GM12878 (cell line): ENCODE measurements at regions not wholly inside any gene's neighbourhood (a gene's known extent, or its start where the extent isn't known, plus 50 kb on each side); places are given as distances from the start of the nearest gene placed in this dataset.

Experiments used
- ATAC-seq: fragments of 200-7000 bp; cut with Tn5 transposase; 3 replicates; pipeline ENCODE4 v1.9.1; 2020; ENCODE audit warnings: mild to moderate bottlenecking, moderate library complexity
- BruUV-seq: library from RNA; stranded (reverse); fragments of 400-500 nt; replicated peaks from 2 replicates; lab custom pipeline; 2021; lab: Mats Ljungman, UMichigan
- CTCF ChIA-PET: fragments of 300-600 bp; sonication (Branson Sonifier 250); formaldehyde crosslinking; extraction: SDS; loops from one replicate; lab custom pipeline; 2021; ENCODE audit warnings: inconsistent platforms; lab: Yijun Ruan, JAX
- POLR2A ChIA-PET: fragments of 350-600 bp; formaldehyde crosslinking; extraction: SDS; loops from one replicate; lab custom pipeline; 2021; ENCODE audit warnings: inconsistent platforms; lab: Charles Lee
- RAD21 ChIA-PET: fragments of 300-600 bp; sonication (Branson Sonifier 250); formaldehyde crosslinking; loops from one replicate; lab custom pipeline; 2023; ENCODE audit warnings: antibody characterized with exemption; ENCODE audit not compliant: unreplicated experiment; lab: Charles Lee
- SMC1A ChIA-PET: fragments of 300-600 bp; sonication (Branson Sonifier 250); formaldehyde crosslinking; loops from one replicate; lab custom pipeline; 2023; ENCODE audit not compliant: unreplicated experiment, uncharacterized antibody; lab: Charles Lee
- DNase-seq: peaks from one replicate; pipeline ENCODE4 v3.0.0-alpha.2; 2011; ENCODE audit warnings: low read depth, low spot score
- FAIRE-seq: peaks from 3 replicates; lab custom pipeline; 2011; peaks lifted over from hg19 to GRCh38; lab: Jason Lieb, UNC
- H2AFZ ChIP-seq: 2 replicates; pipeline ENCODE4 v1.6.0; 2011; ENCODE audit warnings: low read depth, low read length, control low read depth; ENCODE audit not compliant: control insufficient read depth
- H3K27ac ChIP-seq: 2 replicates; pipeline ENCODE4 v1.5.1; 2011; ENCODE audit warnings: control low read depth; ENCODE audit not compliant: control insufficient read depth, insufficient read depth
- H3K27me3 ChIP-seq, 2 experiments: replicated peaks in 1 of 2; 2 replicates each; pipeline versions ENCODE4 v1.6.0 to v1.6.1; 2011; ENCODE audit warnings: low read length in 1 of 2; ENCODE audit not compliant: control insufficient read depth in 2 of 2, insufficient read depth in 2 of 2
- H3K36me3 ChIP-seq, 2 experiments: 2 replicates each; pipeline ENCODE4 v1.5.1; 2011; ENCODE audit warnings: low read length in 1 of 2; ENCODE audit not compliant: control insufficient read depth in 2 of 2, insufficient read depth in 2 of 2
- H3K4me1 ChIP-seq: 2 replicates; pipeline ENCODE4 v1.6.1; 2011; ENCODE audit warnings: mild to moderate bottlenecking, low read length, moderate library complexity, mixed read lengths; ENCODE audit not compliant: control insufficient read depth, insufficient read depth
- H3K4me2 ChIP-seq: 2 replicates; pipeline ENCODE4 v1.6.0; 2011; ENCODE audit warnings: control low read depth; ENCODE audit not compliant: control insufficient read depth, insufficient read depth
- H3K4me3 ChIP-seq: fragments of 200-600 bp; sonication (generic); 2 replicates; pipeline ENCODE4 v1.5.1; 2016
- H3K79me2 ChIP-seq: 2 replicates; pipeline ENCODE4 v1.6.0; 2011; ENCODE audit warnings: low read length; ENCODE audit not compliant: control insufficient read depth, insufficient read depth
- H3K9ac ChIP-seq: 2 replicates; pipeline ENCODE4 v1.8.0; 2011; ENCODE audit warnings: low read length, control low read depth, mixed read lengths; ENCODE audit not compliant: control insufficient read depth, insufficient read depth
- H3K9me3 ChIP-seq: replicated peaks from 3 replicates; pipeline ENCODE4 v1.5.1; 2011; ENCODE audit warnings: mild to moderate bottlenecking, low read length; ENCODE audit not compliant: control insufficient read depth, insufficient read depth
- H4K20me1 ChIP-seq: 2 replicates; pipeline ENCODE4 v1.6.0; 2011; ENCODE audit not compliant: control insufficient read depth, insufficient read depth
- POLR2AphosphoS2 ChIP-seq: IDR thresholded peaks from 2 replicates; pipeline ENCODE4 v1.6.1; 2011; ENCODE audit warnings: low read depth, mild to moderate bottlenecking, low read length, improper control_type of control experiment, moderate library complexity
- WGBS: methylation state at CpG from one replicate; pipeline ENCODE4 v1.1.6; 2016; ENCODE audit warnings: low lambda C conversion rate; ENCODE audit not compliant: insufficient replicate concordance, insufficient coverage; ENCODE audit errors: missing lambda C conversion rate; 5-methylcytosine and 5-hydroxymethylcytosine counted together
- in situ Hi-C: fragments of 300-500 bp; cut with MboI; formaldehyde crosslinking; loops from 9 replicates; pipeline ENCODE4 v1.14.3; 2018; ENCODE audit warnings: mixed read lengths
- intact Hi-C: fragments of 100-400 bp; cut with micrococcal nuclease; formaldehyde crosslinking; loops from one replicate; pipeline ENCODE4 v1.14.2; 2022; ENCODE audit not compliant: unreplicated experiment
- TF ChIP-seq, protein P1 (sequence below): fragments of 450-650 bp; IDR thresholded peaks from 2 replicates; pipeline ENCODE4 v1.6.1; 2017; ENCODE audit warnings: mild to moderate bottlenecking, moderate library complexity
- TF ChIP-seq, protein P2 (sequence below): fragments of 450-650 bp; IDR thresholded peaks from 2 replicates; pipeline ENCODE4 v1.6.1; 2017; ENCODE audit warnings: mild to moderate bottlenecking, low read depth, inconsistent platforms; ENCODE audit not compliant: poor library complexity, severe bottlenecking
- TF ChIP-seq, protein P3 (sequence below): fragments of 450-650 bp; IDR thresholded peaks from 2 replicates; pipeline ENCODE4 v1.6.1; 2018; ENCODE audit warnings: mild to moderate bottlenecking, low read depth, moderate library complexity; ENCODE audit not compliant: partially characterized antibody

DNA sequence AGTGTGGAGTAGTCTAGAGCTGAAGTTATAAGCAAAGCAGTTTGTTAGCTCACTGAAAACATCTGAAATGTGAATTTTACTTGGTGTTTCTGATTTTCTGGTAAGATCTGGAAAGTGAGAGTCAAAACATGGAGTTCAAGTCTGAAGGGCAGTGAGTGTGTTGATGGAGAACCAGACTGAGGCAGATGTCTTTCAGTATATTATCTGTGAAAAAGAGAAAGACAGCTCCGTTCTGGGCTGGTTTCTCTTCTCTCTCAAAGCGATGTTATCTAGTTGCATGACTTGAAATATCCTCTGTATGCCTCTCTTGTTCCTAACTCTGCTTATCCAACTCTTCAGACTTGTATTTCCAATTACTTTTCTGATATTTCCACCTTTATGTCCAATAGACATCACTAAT lies 381.9 kb upstream of the RGS6 start:
- WGBS, result 0% methylated on average over 2 of the region's 2 CpGs
- intact Hi-C loops, result loop anchor here (10.0 kb wide), 1 partner anchor 406 kb away; no protein-coding TSS in a partner anchor
- peaks cover 31% of the 10 kb centered on the region for H3K4me1 ChIP-seq

More for the DNA sequence above, 381.9 kb upstream of the RGS6 start:
- in situ Hi-C loops, result no loop called here
- Histone ChIP-seq H3K36me3 (no peaks in the 10 kb centered on the region), H3K4me2 (peak overlapping the region; percentile 24), H4K20me1 (no peaks in the 10 kb centered on the region), H3K79me2 (peaks cover 41% of the 10 kb centered on the region), H3K4me3 (peak overlapping the region; percentile 37; the same call in 1 of the 2 replicates), H3K9me3 (no peaks in the 10 kb centered on the region), H3K27me3 (no peaks in the 10 kb centered on the region), H2AFZ (no peak overlapping the region), H3K9ac (no peak overlapping the region), H3K27ac (peak overlapping the region; percentile 75)
- no peak for DNase-seq
- BruUV-seq, result no TSS peak
- ChIA-PET CTCF (interaction anchor here (0.8 to 2.5 kb wide), 12 partner anchors 10 to 228 kb away, joined by 3 to 10 read pairs (median 4); no protein-coding TSS in a partner anchor), SMC1A (interaction anchor here (0.8 to 9.8 kb wide), 28 partner anchors 12 to 226 kb away, joined by 3 to 150 read pairs (median 4); partner anchors contain the start of gene SIPA1L1), POLR2A (interaction anchor here (0.7 to 2.3 kb wide), 7 partner anchors 10 to 120 kb away, joined by 3 to 7 read pairs (median 4); no protein-coding TSS in a partner anchor), RAD21 (interaction anchor here (0.5 to 8.5 kb wide), 17 partner anchors 11 to 412 kb away, joined by 3 to 151 read pairs (median 5); partner anchors contain the start of gene SIPA1L1)
- peak; percentile 53 for ATAC-seq
- TF ChIP-seq POLR2AphosphoS2, result no peak
- TF ChIP-seq, protein P1, sequence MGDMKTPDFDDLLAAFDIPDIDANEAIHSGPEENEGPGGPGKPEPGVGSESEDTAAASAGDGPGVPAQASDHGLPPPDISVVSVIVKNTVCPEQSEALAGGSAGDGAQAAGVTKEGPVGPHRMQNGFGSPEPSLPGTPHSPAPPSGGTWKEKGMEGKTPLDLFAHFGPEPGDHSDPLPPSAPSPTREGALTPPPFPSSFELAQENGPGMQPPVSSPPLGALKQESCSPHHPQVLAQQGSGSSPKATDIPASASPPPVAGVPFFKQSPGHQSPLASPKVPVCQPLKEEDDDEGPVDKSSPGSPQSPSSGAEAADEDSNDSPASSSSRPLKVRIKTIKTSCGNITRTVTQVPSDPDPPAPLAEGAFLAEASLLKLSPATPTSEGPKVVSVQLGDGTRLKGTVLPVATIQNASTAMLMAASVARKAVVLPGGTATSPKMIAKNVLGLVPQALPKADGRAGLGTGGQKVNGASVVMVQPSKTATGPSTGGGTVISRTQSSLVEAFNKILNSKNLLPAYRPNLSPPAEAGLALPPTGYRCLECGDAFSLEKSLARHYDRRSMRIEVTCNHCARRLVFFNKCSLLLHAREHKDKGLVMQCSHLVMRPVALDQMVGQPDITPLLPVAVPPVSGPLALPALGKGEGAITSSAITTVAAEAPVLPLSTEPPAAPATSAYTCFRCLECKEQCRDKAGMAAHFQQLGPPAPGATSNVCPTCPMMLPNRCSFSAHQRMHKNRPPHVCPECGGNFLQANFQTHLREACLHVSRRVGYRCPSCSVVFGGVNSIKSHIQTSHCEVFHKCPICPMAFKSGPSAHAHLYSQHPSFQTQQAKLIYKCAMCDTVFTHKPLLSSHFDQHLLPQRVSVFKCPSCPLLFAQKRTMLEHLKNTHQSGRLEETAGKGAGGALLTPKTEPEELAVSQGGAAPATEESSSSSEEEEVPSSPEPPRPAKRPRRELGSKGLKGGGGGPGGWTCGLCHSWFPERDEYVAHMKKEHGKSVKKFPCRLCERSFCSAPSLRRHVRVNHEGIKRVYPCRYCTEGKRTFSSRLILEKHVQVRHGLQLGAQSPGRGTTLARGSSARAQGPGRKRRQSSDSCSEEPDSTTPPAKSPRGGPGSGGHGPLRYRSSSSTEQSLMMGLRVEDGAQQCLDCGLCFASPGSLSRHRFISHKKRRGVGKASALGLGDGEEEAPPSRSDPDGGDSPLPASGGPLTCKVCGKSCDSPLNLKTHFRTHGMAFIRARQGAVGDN, result peak; percentile 30; the same call in 1 of the 2 replicates
- TF ChIP-seq, protein P2, sequence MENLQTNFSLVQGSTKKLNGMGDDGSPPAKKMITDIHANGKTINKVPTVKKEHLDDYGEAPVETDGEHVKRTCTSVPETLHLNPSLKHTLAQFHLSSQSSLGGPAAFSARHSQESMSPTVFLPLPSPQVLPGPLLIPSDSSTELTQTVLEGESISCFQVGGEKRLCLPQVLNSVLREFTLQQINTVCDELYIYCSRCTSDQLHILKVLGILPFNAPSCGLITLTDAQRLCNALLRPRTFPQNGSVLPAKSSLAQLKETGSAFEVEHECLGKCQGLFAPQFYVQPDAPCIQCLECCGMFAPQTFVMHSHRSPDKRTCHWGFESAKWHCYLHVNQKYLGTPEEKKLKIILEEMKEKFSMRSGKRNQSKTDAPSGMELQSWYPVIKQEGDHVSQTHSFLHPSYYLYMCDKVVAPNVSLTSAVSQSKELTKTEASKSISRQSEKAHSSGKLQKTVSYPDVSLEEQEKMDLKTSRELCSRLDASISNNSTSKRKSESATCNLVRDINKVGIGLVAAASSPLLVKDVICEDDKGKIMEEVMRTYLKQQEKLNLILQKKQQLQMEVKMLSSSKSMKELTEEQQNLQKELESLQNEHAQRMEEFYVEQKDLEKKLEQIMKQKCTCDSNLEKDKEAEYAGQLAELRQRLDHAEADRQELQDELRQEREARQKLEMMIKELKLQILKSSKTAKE, result peak; percentile 13
- TF ChIP-seq, protein P3, sequence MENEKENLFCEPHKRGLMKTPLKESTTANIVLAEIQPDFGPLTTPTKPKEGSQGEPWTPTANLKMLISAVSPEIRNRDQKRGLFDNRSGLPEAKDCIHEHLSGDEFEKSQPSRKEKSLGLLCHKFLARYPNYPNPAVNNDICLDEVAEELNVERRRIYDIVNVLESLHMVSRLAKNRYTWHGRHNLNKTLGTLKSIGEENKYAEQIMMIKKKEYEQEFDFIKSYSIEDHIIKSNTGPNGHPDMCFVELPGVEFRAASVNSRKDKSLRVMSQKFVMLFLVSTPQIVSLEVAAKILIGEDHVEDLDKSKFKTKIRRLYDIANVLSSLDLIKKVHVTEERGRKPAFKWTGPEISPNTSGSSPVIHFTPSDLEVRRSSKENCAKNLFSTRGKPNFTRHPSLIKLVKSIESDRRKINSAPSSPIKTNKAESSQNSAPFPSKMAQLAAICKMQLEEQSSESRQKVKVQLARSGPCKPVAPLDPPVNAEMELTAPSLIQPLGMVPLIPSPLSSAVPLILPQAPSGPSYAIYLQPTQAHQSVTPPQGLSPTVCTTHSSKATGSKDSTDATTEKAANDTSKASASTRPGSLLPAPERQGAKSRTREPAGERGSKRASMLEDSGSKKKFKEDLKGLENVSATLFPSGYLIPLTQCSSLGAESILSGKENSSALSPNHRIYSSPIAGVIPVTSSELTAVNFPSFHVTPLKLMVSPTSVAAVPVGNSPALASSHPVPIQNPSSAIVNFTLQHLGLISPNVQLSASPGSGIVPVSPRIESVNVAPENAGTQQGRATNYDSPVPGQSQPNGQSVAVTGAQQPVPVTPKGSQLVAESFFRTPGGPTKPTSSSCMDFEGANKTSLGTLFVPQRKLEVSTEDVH, result no peak
- FAIRE-seq, result peak; percentile 41
